ENCODE measurements at regions not wholly inside any gene's neighbourhood (a gene's known extent, or its start where the extent isn't known, plus 50 kb on each side); places are given as distances from the start of the nearest gene placed in this dataset.
"Not testable (repeated sequence)": the region's sequence is repeated elsewhere in the genome, so short reads cannot be mapped to it uniquely, and the experiment has no call there.

DNA sequence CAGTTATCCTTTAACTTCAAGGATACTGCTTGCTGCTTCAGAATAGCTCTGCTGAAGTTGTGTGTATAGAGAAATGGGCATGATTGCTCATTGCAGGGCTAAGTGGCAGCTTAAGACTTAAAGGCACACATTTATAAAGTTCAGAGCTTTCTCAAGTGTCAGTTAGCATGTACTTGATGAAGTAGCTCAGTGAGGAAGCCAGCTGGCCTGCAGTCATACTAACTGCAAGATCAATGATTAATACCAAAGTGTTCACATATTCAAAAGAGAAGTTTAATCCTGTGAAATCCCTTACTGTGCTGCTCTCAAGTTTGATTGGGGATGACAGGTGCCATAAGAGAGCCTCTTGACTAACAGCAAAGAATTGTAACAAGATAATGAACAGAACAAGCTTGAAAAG lies 483.4 kb upstream of the NUDT12 start:
- H3K27ac ChIP-seq, result no peak overlapping the region
- no peak overlapping the region for H3K4me3 ChIP-seq
- no peaks in the 10 kb centered on the region for H3K9me3 ChIP-seq (ENCODE audit: low read depth)
- DNase-seq (ENCODE audit: low read depth in 1 of 2, low spot score in 1 of 2), result peak in 1 of 2 donors; percentile 22
- H3K4me1 ChIP-seq (ENCODE audit: low read depth), result peaks cover 2% of the 10 kb centered on the region
- no peaks in the 10 kb centered on the region for H3K36me3 ChIP-seq
- H3K27me3 ChIP-seq, result no peaks in the 10 kb centered on the region
- TF ChIP-seq, protein P1, sequence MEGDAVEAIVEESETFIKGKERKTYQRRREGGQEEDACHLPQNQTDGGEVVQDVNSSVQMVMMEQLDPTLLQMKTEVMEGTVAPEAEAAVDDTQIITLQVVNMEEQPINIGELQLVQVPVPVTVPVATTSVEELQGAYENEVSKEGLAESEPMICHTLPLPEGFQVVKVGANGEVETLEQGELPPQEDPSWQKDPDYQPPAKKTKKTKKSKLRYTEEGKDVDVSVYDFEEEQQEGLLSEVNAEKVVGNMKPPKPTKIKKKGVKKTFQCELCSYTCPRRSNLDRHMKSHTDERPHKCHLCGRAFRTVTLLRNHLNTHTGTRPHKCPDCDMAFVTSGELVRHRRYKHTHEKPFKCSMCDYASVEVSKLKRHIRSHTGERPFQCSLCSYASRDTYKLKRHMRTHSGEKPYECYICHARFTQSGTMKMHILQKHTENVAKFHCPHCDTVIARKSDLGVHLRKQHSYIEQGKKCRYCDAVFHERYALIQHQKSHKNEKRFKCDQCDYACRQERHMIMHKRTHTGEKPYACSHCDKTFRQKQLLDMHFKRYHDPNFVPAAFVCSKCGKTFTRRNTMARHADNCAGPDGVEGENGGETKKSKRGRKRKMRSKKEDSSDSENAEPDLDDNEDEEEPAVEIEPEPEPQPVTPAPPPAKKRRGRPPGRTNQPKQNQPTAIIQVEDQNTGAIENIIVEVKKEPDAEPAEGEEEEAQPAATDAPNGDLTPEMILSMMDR (IDR thresholded peaks at IDR 0.05; ENCODE audit: low read depth, low read length), result no peak

- not testable (repeated sequence) for H3K4me3 ChIP-seq; H3K27me3 ChIP-seq; H3K27ac ChIP-seq; DNase-seq (ENCODE audit: low read depth in 1 of 2, low spot score in 1 of 2); H3K9me3 ChIP-seq (ENCODE audit: low read depth); H3K36me3 ChIP-seq; H3K4me1 ChIP-seq (ENCODE audit: low read depth)
Observed at GRCh38 chr5:104039871-104040270, 477.3 kb upstream of the NUDT12 start.

- not testable (repeated sequence) for H3K36me3 ChIP-seq; H3K27me3 ChIP-seq; H3K4me3 ChIP-seq; H3K27ac ChIP-seq; H3K4me1 ChIP-seq (ENCODE audit: low read depth); DNase-seq (ENCODE audit: low read depth in 1 of 2, low spot score in 1 of 2); H3K9me3 ChIP-seq (ENCODE audit: low read depth)
Observed at GRCh38 chr5:104037136-104037535, 474.5 kb upstream of the NUDT12 start.

GRCh38 chr5:104033186-104033585 lies 470.6 kb upstream of the NUDT12 start:
- not testable (repeated sequence) for H3K4me1 ChIP-seq (ENCODE audit: low read depth); H3K4me3 ChIP-seq; H3K9me3 ChIP-seq (ENCODE audit: low read depth); H3K27ac ChIP-seq; H3K36me3 ChIP-seq; H3K27me3 ChIP-seq; DNase-seq (ENCODE audit: low read depth in 1 of 2, low spot score in 1 of 2)

DNA sequence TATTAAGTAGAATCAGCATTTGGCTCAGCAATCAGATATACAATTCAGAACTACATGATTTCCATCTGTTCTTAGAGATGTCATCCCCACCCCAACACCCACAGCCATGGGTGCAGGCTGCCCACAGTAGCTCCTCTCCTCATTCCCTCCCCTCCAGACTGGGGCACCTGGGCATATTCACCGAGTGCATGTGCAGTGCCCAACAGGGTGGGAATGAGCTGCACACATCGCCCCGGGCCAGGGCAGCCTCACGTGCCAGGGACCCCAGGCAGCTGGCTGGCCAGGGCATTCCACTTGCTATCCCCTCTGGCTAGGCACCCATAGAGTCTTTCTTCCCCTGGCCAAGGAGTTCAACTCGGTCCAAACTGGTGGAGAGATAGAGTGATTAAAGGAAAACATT lies 461.9 kb upstream of the NUDT12 start:
- no peak overlapping the region for H3K4me3 ChIP-seq
- H3K4me1 ChIP-seq (ENCODE audit: low read depth), result no peaks in the 10 kb centered on the region
- no peaks in the 10 kb centered on the region for H3K9me3 ChIP-seq (ENCODE audit: low read depth)
- DNase-seq (ENCODE audit: low read depth in 1 of 2, low spot score in 1 of 2), result no peak
- H3K27ac ChIP-seq, result no peak overlapping the region
- H3K27me3 ChIP-seq, result no peaks in the 10 kb centered on the region
- no peaks in the 10 kb centered on the region for H3K36me3 ChIP-seq
- TF ChIP-seq, protein P1 (IDR thresholded peaks at IDR 0.05; ENCODE audit: low read depth, low read length), result no peak

- no peak overlapping the region for H3K27ac ChIP-seq
- TF ChIP-seq, protein P1 (IDR thresholded peaks at IDR 0.05; ENCODE audit: low read depth, low read length), result no peak
- no peak overlapping the region for H3K4me3 ChIP-seq
- no peaks in the 10 kb centered on the region for H3K27me3 ChIP-seq
- no peak for DNase-seq (ENCODE audit: low read depth in 1 of 2, low spot score in 1 of 2)
- H3K4me1 ChIP-seq (ENCODE audit: low read depth), result no peaks in the 10 kb centered on the region
- H3K36me3 ChIP-seq, result no peaks in the 10 kb centered on the region
- H3K9me3 ChIP-seq (ENCODE audit: low read depth), result no peaks in the 10 kb centered on the region
Observed at GRCh38 chr5:104023739-104024138, 461.1 kb upstream of the NUDT12 start.

DNA sequence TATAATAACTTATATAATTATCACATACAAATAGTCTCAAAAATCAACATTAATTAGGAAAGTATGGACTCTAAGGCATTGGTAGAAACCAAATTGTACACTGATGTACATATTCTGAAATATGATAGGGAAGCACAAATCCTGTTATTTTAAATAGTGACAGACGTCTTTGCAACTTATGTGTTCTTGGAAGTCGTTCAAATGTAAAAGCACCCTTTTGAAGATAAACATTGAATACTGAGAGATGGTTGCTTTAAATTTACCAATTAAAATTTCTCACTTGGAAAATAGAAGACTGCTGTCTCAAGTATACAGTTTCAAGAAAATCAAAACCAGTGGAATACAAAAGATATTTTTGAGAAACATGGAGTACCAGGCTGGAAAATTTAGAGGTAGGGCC lies 457.4 kb upstream of the NUDT12 start:
- DNase-seq (ENCODE audit: low read depth in 1 of 2, low spot score in 1 of 2), result no peak
- H3K27ac ChIP-seq, result no peak overlapping the region
- no peaks in the 10 kb centered on the region for H3K27me3 ChIP-seq
- no peaks in the 10 kb centered on the region for H3K9me3 ChIP-seq (ENCODE audit: low read depth)
- no peaks in the 10 kb centered on the region for H3K4me1 ChIP-seq (ENCODE audit: low read depth)
- no peak overlapping the region for H3K4me3 ChIP-seq
- TF ChIP-seq, protein P1 (IDR thresholded peaks at IDR 0.05; ENCODE audit: low read depth, low read length), result no peak
- no peaks in the 10 kb centered on the region for H3K36me3 ChIP-seq
